ENCODE measurements at regions not wholly inside any gene's neighbourhood (a gene's known extent, or its start where the extent isn't known, plus 50 kb on each side); places are given as distances from the start of the nearest gene placed in this dataset.

DNA sequence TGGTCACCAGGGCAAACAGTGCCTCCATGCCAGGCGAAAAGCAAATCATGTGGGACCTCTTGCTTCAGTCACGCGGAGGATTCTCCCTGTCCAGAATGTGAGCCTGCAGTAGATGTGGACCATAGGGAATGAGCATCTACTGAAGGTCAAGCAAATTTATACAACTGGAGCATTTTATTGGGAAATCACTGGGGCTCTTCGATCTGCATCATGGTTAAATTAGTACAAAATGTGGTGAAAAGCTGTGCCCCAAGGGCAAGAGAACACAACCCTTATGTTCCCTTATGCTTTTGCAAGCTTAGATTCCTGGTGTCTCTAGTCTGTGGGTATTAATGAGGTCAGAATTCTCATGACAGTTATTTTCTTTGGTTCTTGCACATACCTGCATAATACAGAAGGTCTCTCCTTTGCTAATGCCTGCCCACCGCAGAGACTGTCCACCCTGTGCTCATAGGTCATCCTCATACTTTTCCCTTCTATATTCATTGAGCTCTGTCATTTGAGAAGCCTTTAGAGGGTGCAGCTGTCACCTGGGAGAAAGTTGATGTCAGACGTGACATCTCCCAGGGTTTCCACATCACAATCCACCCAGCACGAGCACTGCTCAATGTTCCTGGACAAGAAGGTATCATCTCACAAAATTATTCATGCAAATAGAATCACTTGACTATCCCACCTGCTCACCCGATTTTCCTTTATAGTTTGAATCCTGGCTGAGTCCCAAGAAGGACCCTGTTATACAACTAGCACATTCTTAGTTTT, 111.7 kb downstream of the NXNL2 start:
- Mint-ChIP-seq H3K36me3 (no peaks in the 10 kb centered on the region), H3K4me3 (no peak overlapping the region), H3K27me3 (peaks cover 17% of the 10 kb centered on the region), H3K9me3 (peaks cover 0 to 6% (median 0%) of the 10 kb centered on the region in 7 donors), H3K27ac (no peak overlapping the region), H3K4me1 (no peaks in the 10 kb centered on the region)
- Histone ChIP-seq H3K27ac (ENCODE audit: insufficient read depth, low read length, poor library complexity, severe bottlenecking) (no peak overlapping the region), H3K9me3 (ENCODE audit: control insufficient read depth in 2 of 2, low read length in 2 of 2) (no peaks in the 10 kb centered on the region), H3K4me3 (ENCODE audit: low read depth, low read length) (no peak overlapping the region), H3K36me3 (ENCODE audit: control insufficient read depth, insufficient read depth, low read length) (no peaks in the 10 kb centered on the region), H3K27me3 (ENCODE audit: control insufficient read depth, insufficient read depth, low read length) (peaks cover 5% of the 10 kb centered on the region), H3K4me1 (ENCODE audit: control insufficient read depth, insufficient read depth, low read length, poor library complexity, severe bottlenecking) (no peaks in the 10 kb centered on the region)
- ATAC-seq (ENCODE audit: low read depth in 2 of 2) (no peak), DNase-seq (no peak)

DNA sequence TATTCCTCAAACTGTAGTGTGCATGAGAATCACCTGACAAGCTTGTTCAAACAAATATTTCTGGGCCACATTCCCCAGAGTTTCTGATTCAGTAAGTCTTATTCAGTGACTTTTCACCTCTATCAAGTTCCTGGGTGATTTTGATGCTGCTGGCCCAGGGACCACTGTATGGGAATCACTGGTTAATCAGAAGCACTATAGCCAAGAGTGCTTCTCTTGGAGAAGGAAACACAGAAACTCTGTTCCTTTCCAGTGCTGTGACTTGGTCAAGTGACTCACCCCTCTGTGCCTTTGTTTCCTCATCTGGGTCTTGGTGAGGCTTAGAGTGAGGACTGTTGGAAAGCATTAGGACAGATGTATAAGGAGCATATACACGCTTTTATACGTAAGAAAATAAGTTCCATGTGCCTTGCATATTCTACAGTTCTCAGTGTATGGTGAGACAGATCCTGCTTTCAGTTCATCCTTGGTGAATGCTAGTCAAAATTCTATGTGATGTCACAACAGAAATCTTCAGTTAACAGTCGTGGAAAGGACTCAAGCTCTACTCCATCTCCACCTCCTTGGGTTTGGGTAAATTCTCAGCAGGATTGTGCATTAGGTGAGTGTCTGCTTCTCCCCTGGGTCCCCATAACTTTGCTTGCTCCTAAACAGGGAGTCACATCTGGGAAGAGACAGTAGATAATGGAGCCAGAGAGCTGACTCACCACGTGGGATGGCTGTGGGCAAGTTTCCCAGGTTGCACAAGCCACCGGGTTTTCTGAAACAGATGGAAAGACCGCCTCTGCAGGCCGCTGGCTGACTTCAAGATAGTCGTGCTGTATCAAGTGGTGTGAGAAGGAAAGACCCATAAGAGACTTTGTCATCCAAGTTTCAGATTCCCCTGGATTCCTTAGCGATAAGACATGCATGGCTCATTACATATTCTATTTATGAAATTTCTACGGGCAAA, 117.0 kb downstream of the NXNL2 start:
- no peak overlapping the region for H3K4me3 ChIP-seq (ENCODE audit: low read depth, low read length)

DNA sequence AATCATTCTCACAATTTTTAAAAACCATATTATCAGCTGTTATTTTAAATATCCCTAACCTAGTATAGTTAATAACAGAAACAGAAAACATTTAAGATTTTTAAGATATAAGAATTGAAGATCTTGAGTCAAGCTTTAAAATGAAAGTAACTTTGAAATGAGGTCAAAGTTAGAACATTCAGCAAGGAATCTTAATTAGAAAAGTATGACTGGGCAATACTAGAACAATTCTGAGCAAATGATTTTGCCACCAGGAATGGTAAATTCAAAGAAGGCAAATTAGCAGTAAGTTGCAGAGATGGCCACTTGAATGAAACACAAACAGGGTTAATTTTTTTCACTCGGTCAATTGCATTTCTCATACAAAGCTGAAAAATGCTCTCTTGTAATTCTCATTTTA, 117.9 kb downstream of the NXNL2 start:
- Histone ChIP-seq H3K4me1 (ENCODE audit: control insufficient read depth, insufficient read depth, low read length, poor library complexity, severe bottlenecking) (no peaks in the 10 kb centered on the region), H3K4me3 (ENCODE audit: low read depth, low read length) (no peak overlapping the region), H3K36me3 (ENCODE audit: control insufficient read depth, insufficient read depth, low read length) (no peaks in the 10 kb centered on the region), H3K9me3 (ENCODE audit: control insufficient read depth in 2 of 2, low read length in 2 of 2) (no peaks in the 10 kb centered on the region), H3K27me3 (ENCODE audit: control insufficient read depth, insufficient read depth, low read length) (no peaks in the 10 kb centered on the region), H3K27ac (ENCODE audit: insufficient read depth, low read length, poor library complexity, severe bottlenecking) (no peak overlapping the region)
- Mint-ChIP-seq H3K4me1 (no peaks in the 10 kb centered on the region), H3K4me3 (no peak overlapping the region), H3K9me3 (no peaks in the 10 kb centered on the region), H3K27me3 (peaks cover 18% of the 10 kb centered on the region), H3K27ac (no peak overlapping the region), H3K36me3 (no peaks in the 10 kb centered on the region)
- DNase-seq, result no peak
- no peak for ATAC-seq (ENCODE audit: low read depth in 2 of 2)

More for the DNA sequence above, 117.0 kb downstream of the NXNL2 start:
- DNase-seq (no peak), ATAC-seq (ENCODE audit: low read depth in 2 of 2) (no peak)
- Histone ChIP-seq H3K36me3 (ENCODE audit: control insufficient read depth, insufficient read depth, low read length) (no peaks in the 10 kb centered on the region), H3K4me1 (ENCODE audit: control insufficient read depth, insufficient read depth, low read length, poor library complexity, severe bottlenecking) (no peaks in the 10 kb centered on the region), H3K27ac (ENCODE audit: insufficient read depth, low read length, poor library complexity, severe bottlenecking) (no peak overlapping the region), H3K27me3 (ENCODE audit: control insufficient read depth, insufficient read depth, low read length) (no peaks in the 10 kb centered on the region), H3K9me3 (ENCODE audit: control insufficient read depth in 2 of 2, low read length in 2 of 2) (no peaks in the 10 kb centered on the region)
- no peak overlapping the region for H3K27ac Mint-ChIP-seq
- peaks cover 0 to 2% (median 0%) of the 10 kb centered on the region in 7 donors for H3K9me3 Mint-ChIP-seq
- peaks cover 19% of the 10 kb centered on the region for H3K27me3 Mint-ChIP-seq
- H3K4me1 Mint-ChIP-seq, result no peaks in the 10 kb centered on the region
- H3K4me3 Mint-ChIP-seq, result no peak overlapping the region
- H3K36me3 Mint-ChIP-seq, result no peaks in the 10 kb centered on the region

DNA sequence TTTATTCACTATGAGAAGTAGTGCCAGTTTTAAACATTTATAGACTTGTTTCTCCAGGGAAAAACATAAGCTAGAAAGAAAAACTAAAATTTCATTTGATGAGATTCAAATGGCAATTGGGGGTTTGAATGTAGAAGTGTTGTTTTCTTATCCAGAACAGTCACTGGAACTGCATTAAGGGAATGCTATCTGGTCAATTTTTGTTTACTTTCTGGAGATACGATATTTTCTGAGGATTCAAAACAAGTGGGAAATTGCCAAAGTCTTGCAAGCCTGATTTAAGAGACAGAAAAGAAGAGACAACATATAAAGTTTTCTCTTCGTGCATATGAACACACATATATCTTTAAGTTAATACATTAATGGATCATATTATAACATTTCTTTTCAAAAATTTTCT, 118.4 kb downstream of the NXNL2 start:
- Mint-ChIP-seq H3K27me3 (peaks cover 18% of the 10 kb centered on the region), H3K9me3 (no peaks in the 10 kb centered on the region), H3K4me1 (no peaks in the 10 kb centered on the region), H3K36me3 (no peaks in the 10 kb centered on the region), H3K4me3 (no peak overlapping the region), H3K27ac (no peak overlapping the region)
- H3K9me3 ChIP-seq (ENCODE audit: control insufficient read depth in 2 of 2, low read length in 2 of 2), result no peaks in the 10 kb centered on the region
- no peaks in the 10 kb centered on the region for H3K36me3 ChIP-seq (ENCODE audit: control insufficient read depth, insufficient read depth, low read length)
- no peak overlapping the region for H3K4me3 ChIP-seq (ENCODE audit: low read depth, low read length)
- no peaks in the 10 kb centered on the region for H3K27me3 ChIP-seq (ENCODE audit: control insufficient read depth, insufficient read depth, low read length)
- DNase-seq, result no peak
- no peak for ATAC-seq (ENCODE audit: low read depth in 2 of 2)
- H3K27ac ChIP-seq (ENCODE audit: insufficient read depth, low read length, poor library complexity, severe bottlenecking), result no peak overlapping the region
- H3K4me1 ChIP-seq (ENCODE audit: control insufficient read depth, insufficient read depth, low read length, poor library complexity, severe bottlenecking), result no peaks in the 10 kb centered on the region

DNA sequence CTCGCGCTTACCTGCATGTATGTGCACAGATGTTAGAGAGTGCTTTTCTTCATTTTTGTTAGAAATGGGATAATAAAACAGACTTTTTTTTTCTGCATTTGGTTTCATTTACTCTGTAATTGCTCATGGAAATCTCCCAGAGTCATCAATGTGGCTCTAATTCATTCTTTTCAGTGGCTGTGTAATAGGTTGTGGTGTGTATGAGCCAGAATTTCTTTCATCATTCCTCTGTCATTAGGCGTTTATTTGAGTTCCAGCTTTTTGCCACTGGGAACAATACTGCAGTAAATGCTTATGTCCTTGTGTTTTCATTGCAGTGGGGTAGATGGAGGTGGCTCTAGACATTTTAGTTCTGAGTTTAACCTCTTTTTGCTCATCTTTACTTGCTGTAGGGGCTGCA, 118.9 kb downstream of the NXNL2 start:
- Mint-ChIP-seq H3K36me3 (no peaks in the 10 kb centered on the region), H3K27ac (no peak overlapping the region), H3K4me3 (no peak overlapping the region), H3K9me3 (no peaks in the 10 kb centered on the region), H3K27me3 (peaks cover 18% of the 10 kb centered on the region), H3K4me1 (no peaks in the 10 kb centered on the region)
- ATAC-seq (ENCODE audit: low read depth in 2 of 2), result no peak
- no peaks in the 10 kb centered on the region for H3K27me3 ChIP-seq (ENCODE audit: control insufficient read depth, insufficient read depth, low read length)
- no peaks in the 10 kb centered on the region for H3K4me1 ChIP-seq (ENCODE audit: control insufficient read depth, insufficient read depth, low read length, poor library complexity, severe bottlenecking)
- DNase-seq, result no peak
- no peak overlapping the region for H3K27ac ChIP-seq (ENCODE audit: insufficient read depth, low read length, poor library complexity, severe bottlenecking)
- H3K9me3 ChIP-seq (ENCODE audit: control insufficient read depth in 2 of 2, low read length in 2 of 2), result no peaks in the 10 kb centered on the region
- no peaks in the 10 kb centered on the region for H3K36me3 ChIP-seq (ENCODE audit: control insufficient read depth, insufficient read depth, low read length)
- H3K4me3 ChIP-seq (ENCODE audit: low read depth, low read length), result no peak overlapping the region

DNA sequence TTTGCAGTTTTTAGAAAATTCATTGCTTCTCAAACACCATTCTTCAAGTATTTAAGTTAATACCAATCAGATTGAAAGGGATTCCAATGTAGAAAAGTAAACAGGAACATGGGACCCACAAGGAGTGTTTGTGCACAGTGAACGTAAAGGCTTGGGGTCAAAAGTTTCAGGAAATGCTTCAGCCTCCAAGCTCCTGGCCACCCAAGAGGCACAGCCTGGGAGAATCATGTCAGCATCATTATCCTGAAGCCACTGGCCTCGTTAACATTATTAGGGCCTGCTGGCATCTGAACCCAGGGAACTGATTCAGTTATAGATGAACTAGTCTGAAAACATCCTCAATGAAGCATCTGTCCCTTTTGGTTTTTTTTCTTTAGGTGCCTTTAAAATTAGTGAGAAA, 122.9 kb downstream of the NXNL2 start:
- Histone ChIP-seq H3K27ac (ENCODE audit: insufficient read depth, low read length, poor library complexity, severe bottlenecking) (no peak overlapping the region), H3K4me1 (ENCODE audit: control insufficient read depth, insufficient read depth, low read length, poor library complexity, severe bottlenecking) (no peaks in the 10 kb centered on the region), H3K9me3 (ENCODE audit: control insufficient read depth in 2 of 2, low read length in 2 of 2) (no peaks in the 10 kb centered on the region), H3K4me3 (ENCODE audit: low read depth, low read length) (no peak overlapping the region), H3K27me3 (ENCODE audit: control insufficient read depth, insufficient read depth, low read length) (no peaks in the 10 kb centered on the region), H3K36me3 (ENCODE audit: control insufficient read depth, insufficient read depth, low read length) (no peaks in the 10 kb centered on the region)
- no peak for ATAC-seq (ENCODE audit: low read depth in 2 of 2)
- Mint-ChIP-seq H3K9me3 (peaks cover 0 to 1% (median 0%) of the 10 kb centered on the region in 7 donors), H3K4me3 (no peak overlapping the region), H3K36me3 (no peaks in the 10 kb centered on the region), H3K27ac (no peak overlapping the region), H3K4me1 (no peaks in the 10 kb centered on the region), H3K27me3 (peaks cover 7% of the 10 kb centered on the region)
- DNase-seq, result no peak

DNA sequence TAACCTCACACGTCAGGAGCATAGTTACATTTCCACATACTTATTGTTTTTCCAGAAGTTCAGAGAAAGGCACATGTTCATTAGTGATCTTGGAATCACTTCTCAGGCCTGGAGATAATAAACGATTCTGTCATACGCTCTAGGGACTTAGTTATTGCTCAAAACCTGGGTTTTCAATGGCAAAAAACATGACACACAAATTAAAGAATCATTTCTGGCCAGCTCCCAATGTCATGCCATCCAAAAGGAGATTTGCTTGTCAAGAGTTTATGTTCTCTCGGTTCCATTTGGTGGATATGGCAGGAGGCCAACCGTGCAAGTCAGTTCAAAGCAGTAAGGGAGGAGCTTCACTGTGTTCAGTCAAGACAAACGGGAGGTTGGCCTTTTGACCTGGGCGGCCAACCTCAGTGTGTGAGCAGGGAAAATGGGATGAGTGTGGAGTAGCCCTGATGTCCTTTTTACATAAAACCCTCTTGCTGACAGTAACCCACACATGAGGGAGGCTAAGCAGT, 123.4 kb downstream of the NXNL2 start:
- Histone ChIP-seq H3K27me3 (ENCODE audit: control insufficient read depth, insufficient read depth, low read length) (no peaks in the 10 kb centered on the region), H3K36me3 (ENCODE audit: control insufficient read depth, insufficient read depth, low read length) (no peaks in the 10 kb centered on the region), H3K4me1 (ENCODE audit: control insufficient read depth, insufficient read depth, low read length, poor library complexity, severe bottlenecking) (no peaks in the 10 kb centered on the region), H3K27ac (ENCODE audit: insufficient read depth, low read length, poor library complexity, severe bottlenecking) (no peak overlapping the region), H3K9me3 (ENCODE audit: control insufficient read depth in 2 of 2, low read length in 2 of 2) (no peaks in the 10 kb centered on the region), H3K4me3 (ENCODE audit: low read depth, low read length) (no peak overlapping the region)
- Mint-ChIP-seq H3K4me3 (no peak overlapping the region), H3K9me3 (peaks cover 0 to 1% (median 0%) of the 10 kb centered on the region in 7 donors), H3K27ac (no peak overlapping the region), H3K36me3 (no peaks in the 10 kb centered on the region), H3K4me1 (no peaks in the 10 kb centered on the region), H3K27me3 (peaks cover 7% of the 10 kb centered on the region)
- no peak for ATAC-seq (ENCODE audit: low read depth in 2 of 2)
- no peak for DNase-seq

All from CD4-positive, CD25-positive, alpha-beta regulatory T cell (primary cell).